ENCODE measurements at regions not wholly inside any gene's neighbourhood (a gene's known extent, or its start where the extent isn't known, plus 50 kb on each side); places are given as distances from the start of the nearest gene placed in this dataset.

DNA sequence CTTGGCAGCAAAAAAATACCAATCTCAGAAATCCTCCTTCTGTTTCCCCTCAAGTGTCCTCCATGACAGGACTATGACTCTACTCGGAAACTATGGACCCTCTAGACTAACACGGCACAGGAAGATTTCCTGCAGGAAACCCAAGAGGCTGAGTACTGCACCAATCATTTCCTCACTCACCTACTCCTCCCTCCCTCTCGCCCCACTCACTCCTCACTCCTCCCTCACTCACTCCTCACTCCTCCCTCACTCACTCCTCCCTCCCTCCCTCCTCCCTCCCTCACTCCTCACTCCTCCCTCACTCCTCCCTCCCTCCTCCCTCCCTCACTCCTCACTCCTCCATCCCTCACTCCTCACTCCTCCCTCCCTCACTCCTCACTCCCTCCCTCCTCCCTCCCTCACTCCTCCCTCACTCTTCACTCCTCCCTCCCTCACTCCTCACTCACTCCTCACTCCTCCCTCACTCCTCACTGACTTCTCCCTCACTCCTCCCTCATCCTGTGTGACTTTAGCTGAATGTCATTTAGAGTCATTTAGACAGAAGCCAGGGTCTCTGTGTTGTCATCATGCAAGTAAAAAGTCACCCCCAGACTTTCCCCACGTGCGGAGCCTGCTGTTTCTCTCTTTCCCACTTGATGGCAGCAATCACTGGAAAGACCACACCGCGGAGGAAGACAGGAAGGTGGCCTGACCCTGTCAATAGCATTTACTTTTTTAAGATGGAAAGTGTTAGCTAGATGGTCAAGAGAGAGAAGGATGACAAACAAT, 226.8 kb upstream of the PDE10A start:
- TF ChIP-seq CTCF (IDR thresholded peaks at IDR 0.05; ENCODE audit: borderline replicate concordance, extremely low read depth, low read length, poor library complexity, severe bottlenecking) (peak; percentile 71), EZH2 (IDR thresholded peaks at IDR 0.05; ENCODE audit: borderline replicate concordance, low read depth, low read length, severe bottlenecking) (no peak)

Measured in DND-41 (cell line).